Medulla oblongata (tissue), 1 donor: ENCODE measurements at regions not wholly inside any gene's neighbourhood (a gene's known extent, or its start where the extent isn't known, plus 50 kb on each side); places are given as distances from the start of the nearest gene placed in this dataset.
A peak's percentile ranks its signal among the peaks of the same experiment; 100 is the strongest.

Experiments
- DNase-seq: peaks from one replicate; pipeline ENCODE4 v3.0.0-alpha.2; 2015; ENCODE audit errors: extremely low spot score

DNA sequence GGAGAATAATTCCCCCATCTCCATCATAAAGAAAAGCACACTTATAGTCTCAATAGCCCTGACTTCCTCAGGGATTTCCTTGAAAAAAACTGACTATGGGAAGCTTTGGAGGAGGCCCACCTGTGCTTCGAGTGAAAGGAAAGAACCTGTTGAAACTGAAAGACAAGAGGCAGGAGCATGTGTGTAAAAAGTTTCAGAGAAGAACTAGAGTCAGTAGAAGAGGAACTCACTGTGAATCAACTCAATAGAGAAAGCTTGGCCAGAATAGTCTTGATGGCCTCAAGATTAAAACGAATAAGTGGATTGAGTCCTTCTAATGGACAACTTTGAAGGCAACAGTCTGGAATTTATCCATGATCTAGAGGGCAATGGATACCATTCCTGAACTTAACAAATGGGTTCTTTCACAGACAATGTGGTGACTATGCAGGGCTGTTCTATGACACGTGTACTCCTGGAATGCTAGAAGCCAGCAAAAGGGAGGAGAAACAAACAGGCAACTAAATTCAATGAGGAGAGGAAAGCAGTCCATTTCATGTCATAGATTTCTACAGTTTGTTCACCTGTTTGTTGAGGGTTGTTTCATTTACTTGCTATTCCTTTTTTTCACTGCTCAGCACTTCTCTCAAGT lies 442.3 kb downstream of the GRB14 start:
- DNase-seq = no peak

DNA sequence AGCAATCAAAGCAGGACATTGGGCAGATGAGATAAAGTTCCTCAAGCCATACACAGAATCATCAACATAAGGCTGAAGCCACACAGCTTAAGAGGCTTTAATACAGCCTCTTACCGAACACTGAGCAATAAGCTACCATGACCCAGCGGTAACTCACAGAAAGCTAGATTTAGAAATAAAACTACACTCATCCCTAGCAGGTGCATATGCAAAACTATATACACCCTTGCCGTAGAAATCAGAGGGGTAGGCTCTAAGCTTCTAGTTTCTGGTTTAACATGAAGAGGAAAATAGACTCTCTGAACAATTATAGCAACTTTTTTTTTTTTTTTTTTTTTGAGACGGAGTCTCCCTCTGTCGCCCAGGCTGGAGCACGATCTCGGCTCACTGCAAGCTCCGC lies 428.8 kb upstream of the FIGN start:
- DNase-seq = no peak

DNA sequence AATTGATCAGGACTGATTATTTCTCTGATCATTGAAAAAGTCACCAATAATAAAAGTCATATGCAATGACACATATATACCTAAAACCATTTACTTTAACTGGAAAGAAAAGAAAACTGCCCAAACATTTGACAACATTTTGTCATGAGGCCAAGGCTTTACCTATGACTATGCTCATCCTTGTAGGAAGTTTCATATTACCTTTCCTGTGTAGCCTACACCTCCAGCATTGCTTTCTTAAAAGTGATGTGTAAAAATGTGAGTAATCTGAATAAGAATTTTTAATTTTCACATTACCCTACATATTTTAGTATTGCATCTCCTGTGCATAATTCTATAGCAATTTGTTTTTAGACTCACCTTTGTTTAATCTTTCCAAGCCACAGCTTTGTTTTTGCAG lies 419.8 kb upstream of the FIGN start:
- DNase-seq = no peak

DNA sequence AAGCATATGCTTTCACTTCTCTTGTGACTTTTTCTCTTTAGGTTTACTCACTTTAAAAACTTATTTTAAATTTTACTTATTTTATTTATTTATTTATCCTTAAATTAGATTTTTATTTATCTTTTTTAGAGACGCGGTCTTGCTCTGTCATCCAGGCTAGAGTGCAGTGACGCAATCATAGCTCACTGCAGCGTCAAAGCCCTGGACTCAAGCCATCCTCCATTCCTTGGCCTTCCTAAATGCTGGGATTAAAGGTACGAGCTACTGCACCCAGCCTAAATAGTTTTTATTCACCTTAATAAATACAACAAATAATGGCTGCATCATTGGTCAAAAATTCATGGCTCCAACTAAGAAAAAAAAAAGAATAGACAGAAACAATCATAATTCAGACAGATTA lies 415.7 kb upstream of the FIGN start:
- no peak for DNase-seq

DNA sequence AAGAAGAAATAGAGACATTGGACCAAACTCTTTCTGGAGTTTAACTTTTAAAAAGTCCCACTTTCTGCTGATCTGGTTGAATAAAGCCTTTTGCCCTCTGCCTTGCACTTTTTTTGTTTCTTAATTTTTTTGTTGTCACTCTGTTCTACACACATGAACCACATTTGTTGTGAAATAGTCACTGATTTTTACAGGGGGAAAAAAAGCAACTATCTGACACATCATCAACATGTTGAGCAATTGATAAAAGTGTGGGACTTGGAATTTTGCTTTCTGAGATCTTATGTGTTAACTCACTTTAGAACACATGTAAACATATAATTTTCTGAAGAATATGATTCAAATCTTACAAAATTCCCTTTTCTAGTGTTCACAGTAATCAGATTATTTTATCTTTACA lies 414.8 kb upstream of the FIGN start:
- no peak for DNase-seq

DNA sequence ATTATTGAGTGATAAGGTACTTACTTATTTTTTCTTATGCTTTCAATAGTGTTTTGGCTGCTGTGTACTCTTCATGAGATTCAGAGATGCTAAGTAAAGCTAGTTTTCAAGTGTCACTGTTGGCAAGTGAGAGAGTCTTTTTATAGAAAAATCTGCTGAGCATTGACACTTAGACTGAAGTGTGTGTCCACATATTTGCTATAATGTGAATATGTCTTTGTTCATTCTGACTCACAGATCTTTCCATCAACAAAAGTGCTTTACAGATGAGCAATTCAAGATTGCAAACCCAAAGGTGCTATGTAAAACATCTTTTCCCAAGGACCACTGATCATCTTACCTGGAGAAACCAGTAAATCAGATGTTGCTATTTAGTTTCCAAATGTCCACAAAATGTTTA lies 410.6 kb upstream of the FIGN start:
- no peak for DNase-seq

DNA sequence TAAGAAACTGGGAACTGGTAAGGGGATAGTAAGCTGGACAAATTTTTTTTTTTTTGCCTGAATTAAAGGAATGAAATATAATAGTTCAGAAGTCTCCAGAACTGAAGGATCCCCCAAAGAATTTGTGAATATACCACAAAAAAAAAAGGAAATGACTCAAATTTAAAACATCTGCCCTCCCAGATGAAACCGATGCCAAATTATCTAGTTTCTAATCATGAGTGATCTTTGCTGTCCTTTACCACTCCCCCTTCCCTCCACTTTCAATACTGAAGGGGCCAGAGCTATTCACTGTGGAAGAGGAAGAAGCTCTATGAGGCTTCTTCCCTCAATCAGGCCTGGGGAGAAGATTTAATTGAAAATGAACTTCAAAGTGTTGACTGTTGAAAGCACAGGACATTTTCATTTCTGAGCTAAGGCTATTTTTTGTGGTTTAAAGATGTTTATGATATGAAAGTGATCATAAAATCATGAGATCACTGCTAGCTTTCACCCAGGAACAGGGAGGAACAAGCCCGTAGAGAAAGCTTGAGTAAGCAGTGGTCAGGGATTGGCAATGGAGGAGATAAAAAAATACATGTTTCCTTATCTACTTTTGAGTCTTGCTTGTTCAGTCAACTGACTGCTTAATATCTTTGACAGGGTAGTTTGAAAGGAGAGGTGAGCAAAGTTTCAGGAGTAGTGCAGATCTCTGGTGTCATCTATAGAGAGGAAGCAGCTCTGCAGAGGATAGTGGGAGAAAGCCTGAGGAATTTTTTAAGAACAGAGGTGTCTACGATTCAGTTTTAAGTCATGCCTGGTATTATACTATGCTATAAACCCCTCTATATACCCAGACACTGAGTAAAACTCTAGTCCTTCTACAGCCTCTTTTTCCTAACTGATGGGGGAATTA lies 409.5 kb upstream of the FIGN start:
- DNase-seq = no peak

DNA sequence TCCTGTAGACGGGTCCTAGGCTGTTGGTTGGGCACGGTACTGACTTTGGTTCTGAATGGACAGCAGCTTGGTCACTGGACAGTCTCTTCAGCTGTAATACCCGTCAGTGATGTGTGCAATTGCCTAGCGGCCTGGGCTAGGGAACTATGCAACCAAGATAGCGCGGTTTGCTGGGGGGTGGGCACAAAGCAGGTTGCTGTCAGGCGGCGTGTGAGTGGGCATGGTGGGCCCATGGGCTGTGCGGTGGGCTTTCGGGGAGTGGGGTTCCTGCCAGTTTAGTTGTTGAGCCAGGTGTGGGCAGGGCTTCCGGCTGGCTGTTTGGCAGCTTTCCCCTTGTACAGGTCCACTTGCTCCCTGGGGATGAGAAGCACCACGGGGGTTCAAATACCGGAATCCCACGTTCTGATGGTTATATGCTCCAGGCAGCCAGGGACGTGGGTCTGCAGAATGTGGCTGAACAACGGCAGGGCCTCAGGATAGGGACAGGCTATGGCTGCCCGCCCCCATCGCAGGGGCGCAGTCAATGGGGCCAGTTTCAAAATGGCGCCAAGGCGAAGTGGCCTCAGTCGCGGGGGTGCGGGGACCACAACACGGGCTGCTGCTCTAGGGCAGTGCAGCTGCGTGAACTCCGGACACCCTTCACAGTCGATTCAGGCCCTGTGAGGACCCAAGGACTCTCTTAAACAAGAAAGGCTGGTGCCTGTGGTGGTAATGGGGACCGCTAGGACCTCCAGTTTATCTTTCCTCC lies 407.5 kb upstream of the FIGN start:
- no peak for DNase-seq

DNA sequence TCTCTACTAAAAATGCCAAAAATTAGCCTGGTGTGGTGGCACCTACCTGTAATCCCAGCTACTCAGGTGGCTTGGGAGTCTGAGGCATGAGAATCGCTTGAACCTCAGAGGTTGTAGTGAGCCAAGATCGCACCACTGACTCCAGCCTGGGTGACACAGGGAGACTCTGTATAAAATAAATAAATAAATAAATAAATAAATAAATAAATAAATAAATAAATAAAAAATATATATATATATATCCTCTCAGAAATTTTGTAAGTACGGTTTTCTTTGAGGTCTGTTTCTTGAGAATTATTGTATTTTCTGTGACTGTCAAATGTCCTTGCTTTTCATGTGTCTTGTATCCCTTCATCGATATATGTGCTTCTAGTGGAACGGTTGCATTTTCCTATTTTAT lies 406.9 kb upstream of the FIGN start:
- DNase-seq = no peak

DNA sequence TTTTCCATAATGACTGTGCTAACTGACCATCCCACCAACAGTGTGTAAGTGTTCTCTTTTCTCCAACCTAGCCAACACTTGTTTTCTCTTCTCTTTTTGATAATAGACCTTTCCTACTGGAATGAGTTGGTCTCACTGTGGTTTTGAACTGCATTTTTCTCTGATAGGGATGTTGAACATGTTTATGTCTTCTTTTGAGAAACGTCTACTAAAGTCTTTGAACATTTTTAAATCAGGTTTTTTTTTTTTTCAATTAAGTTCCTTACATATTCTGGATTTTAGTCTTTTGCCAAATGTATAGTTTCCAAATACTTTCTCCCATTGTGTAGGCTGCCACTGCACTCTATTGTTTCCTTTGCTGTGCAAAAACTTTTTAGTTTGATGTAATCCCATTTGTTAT lies 405.5 kb upstream of the FIGN start:
- no peak for DNase-seq

DNA sequence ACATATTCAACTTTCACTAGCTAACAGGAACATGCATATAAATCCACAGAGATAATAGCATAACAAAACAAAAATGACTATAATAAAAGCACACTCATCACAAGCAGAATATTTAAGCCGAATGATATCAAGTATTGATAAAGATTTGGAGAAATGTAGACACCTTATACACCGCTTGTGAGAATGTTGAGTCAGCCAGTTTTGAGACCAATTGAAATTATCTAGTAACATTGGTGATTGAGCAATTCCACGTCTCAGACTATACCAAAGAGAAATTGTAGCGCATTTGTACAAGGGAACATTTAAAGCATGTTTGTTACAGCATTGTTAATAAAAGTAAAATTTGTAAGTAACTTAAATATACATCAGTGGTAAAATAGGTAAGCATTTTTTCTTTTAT lies 402.9 kb upstream of the FIGN start:
- no peak for DNase-seq

DNA sequence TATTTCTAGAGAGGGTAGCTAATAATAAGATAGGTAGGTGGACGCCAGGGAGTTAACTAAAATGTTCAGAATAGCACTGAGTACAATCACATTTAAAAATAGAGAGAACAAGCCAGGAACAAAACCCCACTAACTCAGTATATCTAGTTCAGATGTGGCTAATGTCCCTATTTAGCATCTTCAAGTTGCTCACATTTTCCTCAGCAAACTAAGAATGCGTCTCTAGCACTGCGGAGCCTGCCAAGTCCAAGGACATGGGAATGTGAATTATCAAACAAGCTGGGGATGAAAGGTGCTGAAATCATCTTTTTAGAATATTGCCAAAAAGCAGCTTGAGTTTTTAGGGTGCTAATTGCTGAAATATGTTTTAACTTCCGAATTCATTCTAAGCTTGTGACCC lies 398.5 kb upstream of the FIGN start:
- no peak for DNase-seq

DNA sequence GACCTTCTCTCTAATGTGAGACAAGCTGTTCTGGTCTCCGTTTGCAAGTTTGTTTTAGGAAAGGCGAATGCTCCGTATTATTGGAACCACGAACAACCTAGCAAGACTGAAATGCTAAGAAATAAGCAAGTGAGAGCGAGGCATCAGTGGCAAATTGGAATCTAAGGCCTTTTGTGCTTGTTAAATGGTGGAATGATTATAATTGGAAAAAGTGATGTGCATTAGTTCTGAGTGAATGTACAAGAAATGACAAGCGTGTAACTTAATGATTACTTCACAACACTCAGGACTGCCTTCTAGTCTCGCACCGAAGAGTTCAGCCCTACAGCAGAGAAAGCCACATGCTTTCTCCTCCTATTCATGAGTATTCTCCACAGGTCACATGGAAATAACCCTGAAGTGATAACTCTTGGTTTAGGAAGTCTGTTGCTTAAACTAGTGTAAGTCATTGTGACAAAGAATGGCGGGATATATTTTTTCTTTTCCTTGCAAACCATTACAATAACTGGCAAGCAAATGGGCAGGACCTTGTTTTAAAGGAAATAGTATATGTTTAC lies 392.2 kb upstream of the FIGN start:
- no peak for DNase-seq

DNA sequence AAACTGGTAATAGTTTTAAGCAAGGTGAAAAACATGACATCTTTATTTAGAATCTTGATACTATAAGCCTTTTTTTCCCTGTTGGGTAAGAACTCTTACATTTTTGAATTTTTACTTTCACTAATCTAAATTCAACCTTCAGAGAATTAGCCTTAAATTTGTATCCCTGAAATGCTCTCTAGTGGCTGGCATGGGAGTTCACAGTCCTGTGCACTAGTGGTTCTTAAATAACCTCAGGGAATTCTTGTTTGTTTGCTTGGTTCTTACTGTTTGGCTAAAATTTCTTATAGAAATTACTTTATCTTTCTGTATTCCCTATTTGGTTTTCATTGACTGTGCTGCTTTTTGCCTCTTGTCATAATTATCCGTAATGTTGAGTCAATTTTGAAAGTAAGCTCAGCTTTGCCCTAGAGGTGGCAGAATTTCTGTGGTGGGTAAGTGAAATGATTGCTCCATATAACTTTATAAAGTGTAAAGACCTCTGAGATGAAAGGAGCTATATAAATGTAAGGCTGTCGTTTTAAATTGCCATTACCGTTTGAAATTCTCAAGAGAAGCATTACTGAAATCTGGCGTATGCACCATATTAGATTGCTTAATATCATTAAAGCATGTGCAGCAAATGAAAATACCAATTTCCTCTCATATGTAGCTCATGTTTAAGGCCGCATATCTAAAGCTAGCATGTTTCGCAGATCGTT lies 391.3 kb upstream of the FIGN start:
- DNase-seq = peak; percentile 5

DNA sequence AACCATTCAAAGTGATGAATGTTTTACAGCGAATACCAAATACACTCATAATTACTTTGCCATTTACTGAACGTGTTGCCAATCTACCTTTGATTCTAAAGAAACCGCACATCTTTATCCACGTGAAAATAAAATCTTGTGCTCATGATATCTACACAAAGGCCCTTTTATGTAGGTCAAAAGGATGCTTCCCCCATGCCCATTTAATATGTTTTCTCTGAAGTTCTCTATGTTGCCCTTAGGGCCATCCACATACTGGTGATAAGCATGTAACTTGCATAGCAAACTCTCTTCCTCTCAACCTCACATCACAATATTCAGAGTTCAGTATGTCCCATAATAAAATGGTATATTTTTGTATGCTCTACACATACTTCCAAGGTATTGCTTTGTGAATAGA lies 380.0 kb upstream of the FIGN start:
- DNase-seq = no peak

DNA sequence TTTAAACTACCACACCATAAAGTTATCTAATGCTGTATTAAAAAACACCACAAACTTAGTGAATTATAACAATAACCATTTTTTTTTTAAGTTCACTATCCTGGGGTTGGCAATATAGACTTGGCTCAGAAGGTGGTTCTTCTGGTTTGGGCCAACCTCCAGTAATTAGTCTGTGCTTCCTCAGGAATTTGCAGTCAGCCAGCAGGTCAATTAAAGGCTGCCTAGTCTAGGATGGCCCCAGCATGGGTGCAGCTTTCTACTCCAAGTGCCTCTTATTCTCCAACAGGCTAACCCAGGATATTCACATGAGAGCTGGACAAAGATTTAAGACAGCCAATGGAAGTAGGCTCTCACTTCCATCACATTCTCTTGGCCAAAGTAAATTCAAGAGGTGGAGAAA lies 379.1 kb upstream of the FIGN start:
- no peak for DNase-seq

DNA sequence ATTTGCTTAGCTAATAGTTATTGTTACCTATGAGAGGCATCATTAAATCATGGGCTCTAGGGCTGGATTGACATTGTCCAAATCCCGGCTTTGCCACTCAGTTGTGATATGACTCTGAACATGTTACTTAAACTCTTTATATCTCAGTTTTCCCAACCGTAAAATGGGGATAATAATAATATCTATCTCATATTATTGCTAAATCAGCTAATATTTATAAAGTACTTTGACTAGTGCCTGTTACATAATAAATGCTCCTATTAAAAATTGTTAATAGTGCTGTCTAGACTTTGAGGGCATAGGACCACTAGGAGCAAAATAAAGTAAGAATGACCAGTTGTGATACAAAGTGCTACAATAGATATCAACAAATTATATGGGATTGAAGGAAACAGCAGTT lies 376.3 kb upstream of the FIGN start:
- no peak for DNase-seq

DNA sequence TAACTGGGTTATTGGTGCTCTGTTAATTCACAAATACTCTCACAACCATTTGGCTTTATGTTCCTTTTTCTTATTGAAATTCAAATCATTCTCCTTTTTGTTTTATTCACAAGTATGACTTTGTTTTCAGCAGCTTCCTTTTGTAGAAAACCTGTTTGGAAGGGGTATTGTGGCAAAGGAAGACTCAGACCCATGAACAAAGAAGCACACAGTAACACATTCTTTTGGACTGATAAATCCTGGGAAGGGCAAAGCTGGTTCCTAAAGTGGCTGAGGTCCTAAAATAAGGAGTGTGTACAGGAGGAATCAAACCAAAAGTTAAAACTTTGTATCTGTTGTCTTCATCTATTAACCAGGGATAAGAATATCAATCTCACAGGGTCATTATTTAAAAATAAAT lies 374.7 kb upstream of the FIGN start:
- DNase-seq = no peak

DNA sequence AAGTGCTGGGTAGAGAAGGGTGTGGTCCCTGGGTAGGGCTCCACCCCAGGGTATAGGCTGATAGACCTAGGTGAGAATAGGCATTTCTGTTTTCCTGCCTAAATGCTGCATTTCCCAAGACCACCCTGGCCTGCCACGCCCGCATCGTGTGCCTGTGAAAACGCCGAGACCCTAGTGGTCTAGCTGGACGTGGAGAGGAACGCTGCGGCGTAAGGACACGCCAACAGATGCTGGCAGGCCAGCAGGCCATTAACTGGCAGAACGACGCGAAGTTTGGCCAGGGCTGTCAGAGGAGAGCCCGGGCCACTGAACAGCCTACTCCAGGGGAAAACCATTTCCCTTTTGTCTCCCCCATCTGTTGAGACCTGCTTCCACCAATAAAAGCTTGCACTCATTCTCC lies 373.2 kb upstream of the FIGN start:
- DNase-seq = no peak

DNA sequence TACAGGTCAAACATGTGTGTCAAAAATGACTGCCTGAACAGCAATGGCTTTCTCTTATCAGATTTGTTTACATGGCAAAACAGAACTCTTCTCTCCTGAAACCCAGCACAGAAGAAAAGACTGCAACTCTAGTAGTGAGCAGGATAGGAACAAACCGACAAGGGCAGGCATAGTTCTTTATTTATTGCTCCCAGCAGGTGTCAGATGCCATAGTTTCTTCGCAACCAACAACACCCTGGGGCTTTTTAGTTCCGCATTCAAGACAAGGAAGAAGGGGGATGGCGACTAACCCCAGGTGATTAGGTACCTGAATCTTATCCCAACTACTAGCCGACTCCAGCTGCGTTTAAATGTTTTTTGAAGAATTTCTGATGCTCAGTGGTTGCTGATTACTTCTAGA lies 367.5 kb upstream of the FIGN start:
- DNase-seq = no peak

DNA sequence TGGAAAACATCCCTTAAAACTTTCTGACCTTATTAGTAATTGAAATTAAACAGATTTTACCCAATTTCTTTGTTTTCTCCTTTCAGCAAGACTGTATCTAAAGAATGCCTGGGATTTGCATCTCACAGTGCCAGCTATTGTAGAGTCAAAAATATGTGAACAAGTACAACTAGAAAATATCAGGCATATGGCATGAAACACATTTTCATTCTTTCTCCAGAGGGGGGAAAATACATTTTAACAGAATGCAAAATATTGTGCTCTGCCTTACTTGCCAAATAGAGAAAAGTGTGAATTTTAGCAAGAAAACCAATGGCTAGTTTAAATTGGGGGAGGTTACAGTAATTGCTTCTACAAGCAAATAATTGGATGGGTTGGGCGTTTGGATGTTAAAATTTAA lies 366.6 kb upstream of the FIGN start:
- DNase-seq = no peak

DNA sequence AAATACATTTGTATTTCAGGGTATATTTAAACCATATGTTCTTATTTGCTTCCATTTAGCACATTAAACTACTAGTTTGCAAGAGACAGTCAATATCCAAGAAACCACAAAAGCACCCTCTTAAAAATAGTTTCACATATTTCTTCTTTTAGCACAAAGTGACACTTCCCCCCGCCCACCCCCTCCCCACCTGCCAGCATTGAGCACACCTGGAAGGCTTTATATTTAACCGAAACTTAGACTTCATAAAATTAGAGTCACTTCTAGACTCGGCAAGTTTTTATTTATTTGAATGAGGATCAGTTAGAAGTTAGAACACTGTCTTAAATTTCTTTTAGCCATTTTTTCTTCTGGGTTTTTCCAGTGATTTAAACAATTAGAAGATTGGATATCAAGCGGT lies 355.9 kb upstream of the FIGN start:
- DNase-seq = no peak
